ENCODE measurements at regions not wholly inside any gene's neighbourhood (a gene's known extent, or its start where the extent isn't known, plus 50 kb on each side); places are given as distances from the start of the nearest gene placed in this dataset.
"Not testable (repeated sequence)": the region's sequence is repeated elsewhere in the genome, so short reads cannot be mapped to it uniquely, and the experiment has no call there.

- in situ Hi-C loops (cut with HindIII; ENCODE audit: low pct_ligation_motif_present, low pct_unique_long_range_greater_than_20kb, low sequenced_read_pairs); DNase-seq: not testable (repeated sequence)
Measured at GRCh38 chr16:29202642-29203041, 203.9 kb downstream of the NPIPB11 start.

- in situ Hi-C loops (cut with HindIII; ENCODE audit: low pct_ligation_motif_present, low pct_unique_long_range_greater_than_20kb, low sequenced_read_pairs); DNase-seq: not testable (repeated sequence)
Measured at GRCh38 chr16:29202025-29202632, 204.4 kb downstream of the NPIPB11 start.

- in situ Hi-C loops (cut with HindIII; ENCODE audit: low pct_ligation_motif_present, low pct_unique_long_range_greater_than_20kb, low sequenced_read_pairs); DNase-seq: not testable (repeated sequence)
Measured at GRCh38 chr16:29201296-29202024, 205.1 kb downstream of the NPIPB11 start.

GRCh38 chr16:29200681-29201080 is 205.8 kb downstream of the NPIPB11 start:
- DNase-seq; in situ Hi-C loops (cut with HindIII; ENCODE audit: low pct_ligation_motif_present, low pct_unique_long_range_greater_than_20kb, low sequenced_read_pairs): not testable (repeated sequence)

GRCh38 chr16:29200135-29200601 is 206.3 kb downstream of the NPIPB11 start:
- DNase-seq; in situ Hi-C loops (cut with HindIII; ENCODE audit: low pct_ligation_motif_present, low pct_unique_long_range_greater_than_20kb, low sequenced_read_pairs): not testable (repeated sequence)

- in situ Hi-C loops (cut with HindIII; ENCODE audit: low pct_ligation_motif_present, low pct_unique_long_range_greater_than_20kb, low sequenced_read_pairs); DNase-seq: not testable (repeated sequence)
Measured at GRCh38 chr16:29199626-29200025, 206.9 kb downstream of the NPIPB11 start.

DNA sequence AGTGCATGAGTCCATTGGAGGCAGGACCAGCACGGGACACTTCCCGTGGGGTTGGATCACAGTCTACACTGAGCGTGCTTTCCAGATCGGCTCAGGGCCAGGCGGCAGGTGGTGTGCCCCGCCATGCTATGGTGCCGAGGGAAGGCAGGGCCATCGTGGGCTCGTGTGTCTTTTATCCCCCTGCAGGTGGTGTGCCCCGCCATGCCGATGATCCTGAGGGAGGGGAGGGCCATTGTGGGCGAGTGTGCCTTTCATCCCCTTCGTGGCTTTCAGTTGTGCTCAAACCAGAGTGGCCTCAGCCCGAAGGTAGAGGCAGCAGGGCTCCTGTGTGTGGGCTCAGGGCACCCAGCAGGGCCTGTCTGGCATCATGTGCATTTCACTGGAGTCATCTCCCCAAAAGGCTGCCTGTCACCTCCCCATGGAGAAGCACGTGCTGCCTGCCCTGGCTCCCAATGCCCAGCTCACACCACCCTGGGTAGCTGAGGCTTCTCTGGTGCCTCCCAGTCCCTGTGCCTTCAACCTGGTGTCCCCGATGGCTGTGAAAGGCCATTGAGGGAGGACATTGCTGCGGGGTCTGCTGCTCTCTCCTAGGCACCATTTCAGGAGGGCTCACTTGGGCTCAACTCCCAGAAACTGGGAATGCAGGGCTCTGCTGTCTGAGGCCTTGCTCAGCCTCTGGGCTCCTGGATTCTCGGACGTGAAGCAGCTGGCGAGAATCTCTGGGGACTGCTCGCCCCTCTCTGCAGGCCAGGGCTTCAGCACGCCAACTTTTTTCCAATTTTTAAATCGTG is 207.6 kb downstream of the NPIPB11 start:
- in situ Hi-C loops (cut with HindIII; ENCODE audit: low pct_ligation_motif_present, low pct_unique_long_range_greater_than_20kb, low sequenced_read_pairs) = no loop called here
- DNase-seq = no peak

- DNase-seq = no peak
- in situ Hi-C loops (cut with HindIII; ENCODE audit: low pct_ligation_motif_present, low pct_unique_long_range_greater_than_20kb, low sequenced_read_pairs) = no loop called here
Measured at GRCh38 chr16:29198231-29198630, 208.3 kb downstream of the NPIPB11 start.

DNA sequence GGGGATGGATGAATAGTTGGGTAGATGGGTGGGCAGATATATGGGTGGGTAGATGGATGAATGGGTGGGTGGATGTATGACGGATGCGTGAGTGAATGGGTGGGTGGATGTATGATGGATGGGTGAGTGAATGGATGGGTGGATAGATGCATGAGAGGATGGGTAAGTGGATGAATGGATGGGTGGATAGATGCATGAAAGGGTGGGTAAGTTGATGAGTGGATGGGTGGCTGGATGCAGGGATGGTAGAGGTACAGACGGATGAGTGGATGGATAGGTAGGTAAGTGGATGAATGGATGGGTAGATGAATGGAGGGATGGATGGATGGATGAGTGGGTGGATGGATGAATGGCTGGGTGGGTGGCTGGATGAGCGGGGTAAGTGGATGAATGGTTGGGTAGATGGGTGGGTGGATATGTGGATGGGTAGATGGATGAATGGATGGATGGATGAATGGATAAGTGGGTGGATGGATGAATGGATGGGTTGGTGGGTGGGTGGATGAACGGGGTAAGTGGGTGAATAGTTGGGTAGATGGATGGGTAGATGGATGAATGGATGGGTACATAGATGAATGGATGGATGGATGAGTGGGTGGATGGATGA is 208.9 kb downstream of the NPIPB11 start:
- in situ Hi-C loops (cut with HindIII; ENCODE audit: low pct_ligation_motif_present, low pct_unique_long_range_greater_than_20kb, low sequenced_read_pairs); DNase-seq: not testable (repeated sequence)

GRCh38 chr16:29196746-29197145 is 209.8 kb downstream of the NPIPB11 start:
- in situ Hi-C loops (cut with HindIII; ENCODE audit: low pct_ligation_motif_present, low pct_unique_long_range_greater_than_20kb, low sequenced_read_pairs); DNase-seq: not testable (repeated sequence)

DNA sequence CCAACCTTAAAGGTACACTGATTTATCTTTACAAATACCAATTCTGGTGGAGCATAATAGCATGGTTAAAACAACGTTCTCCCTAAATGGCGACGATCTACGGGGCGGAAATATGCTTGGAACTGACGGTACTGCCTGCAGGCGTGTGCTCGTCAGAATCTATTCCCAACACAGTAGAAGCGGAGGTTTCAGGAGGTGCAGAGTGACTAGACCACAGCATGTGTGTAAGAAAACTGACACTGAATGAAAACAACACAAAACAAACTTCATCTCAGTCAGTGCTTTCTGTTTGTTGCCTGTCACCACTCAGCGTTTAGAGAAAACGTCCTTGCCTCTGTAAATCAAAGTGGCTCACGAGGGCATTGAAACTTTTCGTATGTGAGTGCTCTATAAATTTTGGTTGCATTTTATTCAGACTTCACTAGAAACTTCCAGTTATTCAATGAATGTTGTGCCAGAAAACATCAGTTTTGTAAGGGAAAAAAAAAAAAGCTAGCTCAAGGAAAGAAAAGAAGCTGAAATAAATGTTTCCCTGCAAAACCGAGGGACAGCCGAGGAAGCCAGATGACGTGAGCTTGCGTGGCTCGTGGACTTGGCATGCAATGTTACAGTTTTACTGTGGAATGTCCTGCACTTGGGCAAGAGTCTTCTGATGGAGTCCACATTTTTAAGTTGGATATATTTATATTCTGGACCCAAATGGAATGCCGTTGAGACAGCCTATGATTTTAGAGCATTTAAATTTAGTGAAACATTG is 210.4 kb downstream of the LAT start:
- in situ Hi-C loops (cut with HindIII; ENCODE audit: low pct_ligation_motif_present, low pct_unique_long_range_greater_than_20kb, low sequenced_read_pairs); DNase-seq: not testable (repeated sequence)

DNA sequence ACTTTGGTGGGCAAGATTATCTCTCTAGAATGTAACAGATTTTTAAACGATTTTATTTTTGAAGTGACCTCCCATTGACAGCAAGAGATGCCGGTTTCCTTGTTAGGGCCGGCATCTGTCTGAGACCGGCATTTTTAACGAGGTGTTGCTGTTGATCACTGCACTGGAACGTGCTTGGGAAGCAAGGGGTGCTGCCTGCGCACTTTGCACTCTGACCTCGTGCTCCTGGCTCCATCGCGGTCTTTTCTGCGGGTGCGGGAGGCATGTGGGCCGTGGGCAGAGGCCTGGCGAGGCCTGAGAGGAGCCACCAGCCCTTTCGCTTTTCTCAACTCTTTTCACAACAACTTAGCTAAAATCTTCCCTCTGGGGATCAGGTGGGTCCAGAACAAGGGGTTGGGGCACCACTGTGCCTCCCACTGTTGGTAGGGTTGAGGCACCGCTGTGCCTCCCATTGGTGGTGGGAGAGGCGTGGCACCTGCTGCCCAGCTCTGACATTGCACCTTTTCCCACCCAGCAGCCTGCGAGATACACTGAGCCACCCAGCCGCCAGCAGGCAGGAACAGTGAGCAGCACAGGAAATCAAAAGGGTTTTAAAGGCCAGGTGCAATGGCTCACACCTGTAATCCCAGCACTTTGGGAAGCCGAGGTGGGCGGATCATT is 209.5 kb downstream of the LAT start:
- in situ Hi-C loops (cut with HindIII; ENCODE audit: low pct_ligation_motif_present, low pct_unique_long_range_greater_than_20kb, low sequenced_read_pairs); DNase-seq: not testable (repeated sequence)

- in situ Hi-C loops (cut with HindIII; ENCODE audit: low pct_ligation_motif_present, low pct_unique_long_range_greater_than_20kb, low sequenced_read_pairs); DNase-seq: not testable (repeated sequence)
Measured at GRCh38 chr16:29193634-29194033, 208.8 kb downstream of the LAT start.

- in situ Hi-C loops (cut with HindIII; ENCODE audit: low pct_ligation_motif_present, low pct_unique_long_range_greater_than_20kb, low sequenced_read_pairs) = not testable (repeated sequence)
Measured at GRCh38 chr16:29193248-29193574, 208.4 kb downstream of the LAT start.

DNA sequence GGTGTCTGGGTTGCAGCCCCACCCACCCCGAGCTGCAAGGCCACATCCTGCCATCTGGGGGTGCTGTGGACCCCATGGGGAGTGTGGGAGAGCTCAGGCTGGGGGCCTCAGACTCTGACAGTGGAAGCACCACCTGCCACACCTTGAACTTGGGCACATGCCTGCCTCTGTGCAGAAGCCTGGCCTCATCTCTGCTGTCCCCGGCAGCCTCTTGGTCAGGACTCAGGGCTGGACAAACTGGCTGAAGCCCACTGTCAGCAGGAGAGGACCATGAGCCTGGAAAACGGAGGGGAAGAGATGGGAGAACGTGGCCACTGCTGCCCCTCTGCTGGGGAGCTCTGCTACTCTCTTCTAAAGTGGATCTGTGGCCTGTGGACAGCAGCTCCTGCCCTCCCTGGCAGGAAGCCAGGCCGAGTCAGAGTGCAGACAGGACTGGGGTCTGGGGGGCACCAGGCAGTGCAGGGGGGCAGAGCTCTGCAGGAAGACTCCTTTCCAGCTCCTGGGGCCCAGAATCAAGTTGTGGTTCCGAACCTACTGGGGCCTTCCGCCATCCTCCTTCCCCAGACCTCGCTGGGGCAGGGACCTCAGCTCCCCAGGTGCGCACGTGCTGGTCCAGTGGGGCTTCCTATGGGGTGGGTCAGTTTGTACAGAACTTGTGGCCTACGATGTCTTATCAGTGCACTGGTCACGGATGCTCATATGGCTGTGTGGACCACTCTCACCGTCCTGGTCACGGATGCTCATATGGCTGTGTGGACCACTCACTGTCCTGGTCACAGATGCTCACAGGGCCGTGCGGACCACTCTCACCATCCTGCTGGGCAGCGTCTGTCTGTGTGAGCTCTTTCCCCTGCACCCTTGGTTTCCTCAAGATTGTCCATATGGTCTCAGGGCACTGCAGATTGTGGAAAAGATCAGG is 207.7 kb downstream of the LAT start:
- no peak for DNase-seq
- in situ Hi-C loops (cut with HindIII; ENCODE audit: low pct_ligation_motif_present, low pct_unique_long_range_greater_than_20kb, low sequenced_read_pairs) = no loop called here

More at GRCh38 chr16:29193248-29193574, 208.4 kb downstream of the LAT start:
- not testable (repeated sequence) for DNase-seq

- DNase-seq; in situ Hi-C loops (cut with HindIII; ENCODE audit: low pct_ligation_motif_present, low pct_unique_long_range_greater_than_20kb, low sequenced_read_pairs): not testable (repeated sequence)
Measured at GRCh38 chr16:29191636-29192180, 206.9 kb downstream of the LAT start.
